ENCODE measurements at regions not wholly inside any gene's neighbourhood (a gene's known extent, or its start where the extent isn't known, plus 50 kb on each side); places are given as distances from the start of the nearest gene placed in this dataset.

GRCh38 chrX:40174854-40175510 is 77.2 kb upstream of the BCOR start:
- peak overlapping the region; percentile 80 for H3K9ac ChIP-seq (ENCODE audit: insufficient read depth, low read depth, low read length)
- no peak overlapping the region for H2AFZ ChIP-seq (ENCODE audit: low read length)
- peak; percentile 22 for DNase-seq (ENCODE audit: low spot score)
- peaks cover 6% of the 10 kb centered on the region for H3K79me2 ChIP-seq (ENCODE audit: insufficient read depth, low read length)
- no peaks in the 10 kb centered on the region for H3K27me3 ChIP-seq (ENCODE audit: control insufficient read depth in 1 of 2, insufficient read depth in 2 of 2, low read length in 2 of 2)
- peak overlapping the region; percentile 89 for H3K4me2 ChIP-seq (ENCODE audit: low read depth, low read length)
- intact Hi-C loops (cut with micrococcal nuclease; ENCODE audit: unreplicated experiment) (loop anchor here (5.0 kb wide), 2 partner anchors 92 to 93 kb away; no protein-coding TSS in a partner anchor), in situ Hi-C loops (cut with HindIII; ENCODE audit: extremely low pct_ligation_motif_present, low pct_unique_long_range_greater_than_20kb) (no loop called here)
- ATAC-seq, result peak; percentile 29
- peak overlapping the region; percentile 55 to 74 (median 64) for H3K4me3 ChIP-seq (replicated peaks in 1 of 3; ENCODE audit: insufficient read depth in 1 of 3, low read depth in 2 of 3, low read length in 3 of 3)
- no TSS peak for BruUV-seq (replicated peaks)
- ChIA-PET CTCF (ENCODE audit: low intra/inter-chr PET ratio, low total read pairs) (no interaction called here), POLR2A (interaction anchor here (0.7 to 3.9 kb wide), 9 partner anchors 9 to 162 kb away, joined by 3 to 34 read pairs (median 3); no protein-coding TSS in a partner anchor)
- no peaks in the 10 kb centered on the region for H4K20me1 ChIP-seq (ENCODE audit: insufficient read depth, low read length)
- peak overlapping the region; percentile 95 for H3K27ac ChIP-seq (ENCODE audit: extremely low read length, insufficient read depth, low read length)
- 0% methylated on average over 8 of the region's 53 CpGs for WGBS (ENCODE audit: low lambda C conversion rate)
- no peaks in the 10 kb centered on the region for H3K9me3 ChIP-seq (ENCODE audit: low read length)
- H3K36me3 ChIP-seq (replicated peaks in 1 of 2; ENCODE audit: control insufficient read depth in 1 of 2, insufficient read depth in 2 of 2, low read length in 2 of 2), result no peaks in the 10 kb centered on the region
- peaks cover 54% of the 10 kb centered on the region for H3K4me1 ChIP-seq (ENCODE audit: insufficient read depth, low read length)
- no peak for FAIRE-seq
- TF ChIP-seq POLR2G (IDR thresholded peaks at IDR 0.05; ENCODE audit: low read depth, low read length) (0 out of 2 replicates have a peak, but pooled peaks have one; percentile 14), ZNF441 (CRISPR knock-in tag; IDR thresholded peaks at IDR 0.05; ENCODE audit: borderline replicate concordance) (0 out of 2 replicates have a peak, but pooled peaks have one; percentile 22), RBFOX2 (IDR thresholded peaks at IDR 0.05; ENCODE audit: low read depth, low read length) (peak; percentile 70; the same call in 1 of the 2 replicates), NCOA1 (CRISPR knock-in tag; IDR thresholded peaks at IDR 0.05) (no peak), FUBP1 (CRISPR knock-in tag; IDR thresholded peaks at IDR 0.05; ENCODE audit: borderline replicate concordance) (no peak), THAP11 (CRISPR knock-in tag; IDR thresholded peaks at IDR 0.05) (0 out of 2 replicates have a peak, but pooled peaks have one; percentile 5), PHF8 (CRISPR knock-in tag; IDR thresholded peaks at IDR 0.05) (no peak), HBP1 (CRISPR knock-in tag; IDR thresholded peaks at IDR 0.05; ENCODE audit: low read depth) (no peak), AGO2 (optimal IDR thresholded peaks at IDR 0.05; ENCODE audit: low read depth, low read length) (peak; percentile 80), PRDM15 (CRISPR knock-in tag; IDR thresholded peaks at IDR 0.05) (peak; percentile 95), U2AF1 (optimal IDR thresholded peaks at IDR 0.05; ENCODE audit: low read depth, low read length) (peak; percentile 82), MIXL1 (CRISPR knock-in tag; IDR thresholded peaks at IDR 0.05) (no peak), BRF2 (CRISPR knock-in tag; IDR thresholded peaks at IDR 0.05) (no peak), ZNF549 (CRISPR knock-in tag; IDR thresholded peaks at IDR 0.05) (no peak), SRSF4 (IDR thresholded peaks at IDR 0.05; ENCODE audit: low read depth, low read length, poor library complexity, severe bottlenecking) (no peak)

Measured in HepG2 (cell line).